Stimulated activated naive CD8-positive, alpha-beta T cell treated with anti-CD3 and anti-CD28 coated beads, Interleukin-15, amount 100 ng/mL, for 72 hours (primary cell): ENCODE measurements at regions not wholly inside any gene's neighbourhood (a gene's known extent, or its start where the extent isn't known, plus 50 kb on each side); places are given as distances from the start of the nearest gene placed in this dataset.
"Not testable (repeated sequence)": the region's sequence is repeated elsewhere in the genome, so short reads cannot be mapped to it uniquely, and the experiment has no call there.

Experiments used
- ATAC-seq: fragments of 150-1000 bp; cut with Tn5 transposase; 2 replicates; pipeline ENCODE4 v1.10.0; 2021; ENCODE audit warnings: mild to moderate bottlenecking, moderate library complexity
- DNase-seq, 2 donors: peaks; one replicate each; pipeline ENCODE4 v3.0.0; 2021 to 2022
- H3K27ac Mint-ChIP-seq, 2 donors: one replicate each; pipeline ENCODE4 v1.8.0; 2022; ENCODE audit warnings: mild to moderate bottlenecking in 2 of 2, mixed read lengths in 2 of 2, moderate library complexity in 2 of 2
- H3K27me3 Mint-ChIP-seq: one replicate; pipeline ENCODE4 v1.8.0; 2022; ENCODE audit warnings: mixed read lengths
- H3K4me1 Mint-ChIP-seq: one replicate; pipeline ENCODE4 v1.8.0; 2022; ENCODE audit warnings: mild to moderate bottlenecking, mixed read lengths
- H3K4me3 Mint-ChIP-seq, 2 donors: one replicate each; pipeline ENCODE4 v1.8.0; 2022; ENCODE audit warnings: mild to moderate bottlenecking in 2 of 2, mixed read lengths in 2 of 2, moderate library complexity in 1 of 2
- H3K9me3 Mint-ChIP-seq, 2 donors: one replicate each; pipeline ENCODE4 v1.8.0; 2022; ENCODE audit warnings: mixed read lengths in 2 of 2

GRCh38 chr15:31501536-31502157 lies 175.0 kb downstream of the KLF13 start:
- H3K27me3 Mint-ChIP-seq = peaks cover 28% of the 10 kb centered on the region
- H3K4me1 Mint-ChIP-seq = peaks cover 16% of the 10 kb centered on the region
- H3K27ac Mint-ChIP-seq = peak overlapping the region in 1 of 2 donors; percentile 52
- H3K4me3 Mint-ChIP-seq = no peak overlapping the region
- H3K9me3 Mint-ChIP-seq = no peaks in the 10 kb centered on the region
- DNase-seq (no peak), ATAC-seq (no peak)

DNA sequence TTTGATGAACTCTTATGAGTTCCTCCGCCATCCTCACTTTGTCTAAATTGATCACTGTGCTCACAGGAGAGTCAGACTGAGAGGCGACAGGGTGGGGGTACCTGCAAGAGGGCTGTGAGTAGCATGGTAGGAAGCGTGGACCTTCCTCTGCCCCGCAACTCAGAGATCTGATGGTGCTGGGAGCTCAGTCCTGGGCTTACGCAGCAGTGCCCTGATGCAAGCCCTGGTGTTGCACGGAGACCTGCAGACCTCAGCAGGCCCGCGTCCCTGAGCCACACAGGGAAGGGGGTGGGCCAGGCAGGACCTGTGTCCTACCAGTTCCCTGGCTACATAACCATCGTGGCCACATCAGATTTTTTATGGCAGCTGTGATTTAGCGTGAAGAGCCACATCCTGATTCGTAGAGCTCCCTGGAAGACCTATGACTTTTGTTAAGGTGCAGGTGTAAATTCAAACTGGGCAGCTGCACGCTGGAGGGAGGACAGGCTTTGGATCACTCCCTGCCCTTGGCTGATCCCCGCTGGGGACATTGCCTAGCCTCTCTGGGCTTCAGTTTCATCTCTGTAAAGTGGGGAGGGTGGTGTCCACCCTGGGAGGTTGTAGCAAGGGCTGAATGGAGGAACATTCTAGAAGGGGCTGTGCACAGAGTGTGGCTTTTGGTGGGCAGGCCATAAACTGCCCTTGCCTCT lies 176.1 kb downstream of the KLF13 start:
- H3K9me3 Mint-ChIP-seq = peaks cover 2% of the 10 kb centered on the region in 2 donors
- no peak overlapping the region for H3K4me3 Mint-ChIP-seq
- H3K27ac Mint-ChIP-seq = no peak overlapping the region
- DNase-seq (no peak), ATAC-seq (no peak)
- peaks cover 38% of the 10 kb centered on the region for H3K27me3 Mint-ChIP-seq
- H3K4me1 Mint-ChIP-seq = peaks cover 27% of the 10 kb centered on the region

- no peak for DNase-seq
- peaks cover 6 to 7% of the 10 kb centered on the region in 2 donors for H3K9me3 Mint-ChIP-seq
- H3K4me3 Mint-ChIP-seq = no peak overlapping the region
- peaks cover 32% of the 10 kb centered on the region for H3K4me1 Mint-ChIP-seq
- H3K27me3 Mint-ChIP-seq = peaks cover 39% of the 10 kb centered on the region
- peak; percentile 42 for ATAC-seq
- H3K27ac Mint-ChIP-seq = no peak overlapping the region
These were observed 176.6 kb downstream of the KLF13 start for GRCh38 chr15:31503256-31503655.

DNA sequence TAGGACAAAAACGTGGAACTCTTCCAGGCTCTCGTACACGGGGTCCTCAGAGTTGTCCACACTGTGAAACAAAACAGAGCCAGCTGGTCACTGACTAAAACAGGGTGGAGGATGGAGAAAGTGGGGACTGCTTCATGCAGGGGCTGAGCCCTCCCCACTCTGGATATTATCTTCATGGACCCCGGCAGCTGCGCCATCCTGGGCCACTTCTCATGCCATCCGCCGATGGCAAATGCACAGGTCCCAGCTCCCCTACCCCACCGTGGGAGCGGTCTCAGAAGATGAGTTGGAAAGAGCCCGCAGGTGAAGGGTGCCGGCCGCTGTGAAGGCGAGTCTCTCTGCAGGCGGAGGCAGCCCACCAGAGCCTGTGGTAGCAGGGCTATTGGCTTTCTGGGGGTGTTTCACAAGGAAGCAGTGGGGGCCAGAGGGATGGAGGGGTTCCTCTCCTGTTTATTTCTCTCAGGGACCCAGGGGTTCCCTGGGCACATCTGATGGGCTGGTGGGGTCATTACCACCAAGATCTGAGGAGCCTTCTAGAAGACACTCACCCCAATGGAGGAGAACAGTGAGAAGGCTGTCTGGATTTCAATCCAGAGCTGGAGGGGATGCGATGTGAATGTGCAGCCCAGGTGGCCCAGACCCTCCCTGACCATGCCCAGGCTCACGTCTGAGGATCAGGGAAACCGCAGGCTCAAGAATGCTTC lies 177.3 kb downstream of the KLF13 start:
- peaks cover 6 to 7% of the 10 kb centered on the region in 2 donors for H3K9me3 Mint-ChIP-seq
- H3K27me3 Mint-ChIP-seq = peaks cover 39% of the 10 kb centered on the region
- no peak overlapping the region for H3K4me3 Mint-ChIP-seq
- no peak overlapping the region for H3K27ac Mint-ChIP-seq
- peaks cover 33% of the 10 kb centered on the region for H3K4me1 Mint-ChIP-seq
- peak; percentile 23 for ATAC-seq
- no peak for DNase-seq

DNA sequence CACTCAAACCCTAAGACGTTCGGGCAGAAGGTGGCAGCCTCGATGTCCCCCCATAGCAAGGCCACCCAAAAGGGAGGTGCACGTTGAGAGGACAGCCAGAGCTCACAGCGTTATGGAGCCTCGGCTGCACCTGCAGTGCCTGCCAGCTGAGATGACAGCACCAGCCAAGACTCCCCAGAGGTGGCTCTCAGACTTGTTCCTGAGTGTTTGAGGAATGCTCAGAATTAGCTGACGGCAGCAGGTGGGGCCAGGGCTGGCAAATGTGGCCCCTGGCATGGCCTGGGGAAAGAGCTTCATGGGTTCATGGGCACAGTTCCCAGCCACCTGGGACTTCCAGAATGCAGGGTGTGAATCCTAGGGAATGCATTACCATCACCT lies 177.8 kb downstream of the KLF13 start:
- H3K27me3 Mint-ChIP-seq = peaks cover 39% of the 10 kb centered on the region
- H3K4me1 Mint-ChIP-seq = peaks cover 33% of the 10 kb centered on the region
- ATAC-seq = no peak
- no peak overlapping the region for H3K4me3 Mint-ChIP-seq
- no peak for DNase-seq
- H3K27ac Mint-ChIP-seq = no peak overlapping the region
- peaks cover 6 to 7% of the 10 kb centered on the region in 2 donors for H3K9me3 Mint-ChIP-seq

- ATAC-seq, H3K27ac Mint-ChIP-seq, H3K9me3 Mint-ChIP-seq, H3K4me3 Mint-ChIP-seq, DNase-seq: not testable (repeated sequence)
- H3K27me3 Mint-ChIP-seq = peaks cover 36% of the 10 kb centered on the region
- peaks cover 32% of the 10 kb centered on the region for H3K4me1 Mint-ChIP-seq
These were observed 180.9 kb downstream of the KLF13 start for GRCh38 chr15:31507573-31507972.

- no peak for ATAC-seq
- Mint-ChIP-seq H3K9me3 (peaks cover 6 to 7% of the 10 kb centered on the region in 2 donors), H3K27ac (peak overlapping the region in 1 of 2 donors; percentile 54)
These were observed 182.0 kb downstream of the KLF13 start for GRCh38 chr15:31508656-31509055.

GRCh38 chr15:31510057-31510456 lies 183.4 kb downstream of the KLF13 start:
- DNase-seq = no peak
- Mint-ChIP-seq H3K4me3 (no peak overlapping the region), H3K27ac (no peak overlapping the region), H3K27me3 (peaks cover 45% of the 10 kb centered on the region), H3K4me1 (peaks cover 49% of the 10 kb centered on the region), H3K9me3 (peaks cover 6 to 7% of the 10 kb centered on the region in 2 donors)
- ATAC-seq = no peak

More at GRCh38 chr15:31508656-31509055, 182.0 kb downstream of the KLF13 start:
- no peak for DNase-seq
- H3K4me3 Mint-ChIP-seq = no peak overlapping the region
- H3K4me1 Mint-ChIP-seq = peaks cover 43% of the 10 kb centered on the region
- H3K27me3 Mint-ChIP-seq = peaks cover 37% of the 10 kb centered on the region

DNA sequence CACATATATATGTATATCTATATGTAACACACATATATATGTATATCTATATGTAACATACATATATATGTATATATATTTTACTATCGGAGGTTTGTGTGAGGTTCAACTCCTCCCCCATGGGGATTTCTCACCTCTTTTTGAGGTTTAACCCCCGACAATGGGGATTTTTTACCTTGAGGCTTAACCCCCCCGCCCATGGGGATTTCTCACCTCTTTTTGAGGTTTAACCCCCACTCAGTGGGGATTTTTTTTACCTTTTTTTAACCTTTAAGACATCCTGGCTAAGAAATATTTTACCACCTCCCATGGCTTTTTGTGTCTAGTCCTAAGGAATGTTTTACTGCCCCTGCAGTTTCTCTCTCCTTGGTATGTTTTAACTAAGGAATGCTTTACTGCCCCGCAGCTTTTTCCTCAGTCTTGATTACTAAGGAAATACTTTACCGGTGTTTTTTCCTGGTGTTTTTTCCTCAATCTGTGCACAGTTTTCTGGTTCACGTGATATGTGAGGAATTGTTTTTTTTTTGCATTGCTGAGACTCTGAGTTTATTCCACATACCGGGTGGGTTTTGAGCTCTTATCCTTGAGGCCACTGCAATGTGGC lies 185.2 kb downstream of the KLF13 start:
- H3K4me1 Mint-ChIP-seq = peaks cover 46% of the 10 kb centered on the region
- ATAC-seq = peak; percentile 85

DNA sequence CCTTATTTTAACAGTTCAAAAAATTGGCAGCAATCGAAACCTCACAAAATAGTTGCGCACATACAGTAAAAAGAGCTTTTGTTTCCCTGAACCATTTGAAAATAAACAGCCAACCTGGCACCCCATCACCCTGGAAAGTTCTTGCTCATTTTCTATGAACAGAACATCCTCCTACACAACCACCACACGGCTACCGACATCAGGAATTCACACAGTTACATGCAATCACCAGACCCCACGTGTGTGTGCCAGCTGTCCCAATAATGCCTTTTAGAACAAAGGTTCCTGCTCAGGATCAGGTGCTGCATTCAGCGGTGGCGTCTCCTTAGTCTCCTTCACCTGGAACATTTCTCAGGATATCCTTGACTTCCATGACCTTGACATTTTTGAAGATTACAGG lies 186.5 kb downstream of the KLF13 start:
- Mint-ChIP-seq H3K27ac (no peak overlapping the region), H3K27me3 (peaks cover 58% of the 10 kb centered on the region), H3K9me3 (peaks cover 4 to 10% of the 10 kb centered on the region in 2 donors), H3K4me1 (peaks cover 33% of the 10 kb centered on the region), H3K4me3 (no peak overlapping the region)
- no peak for ATAC-seq
- DNase-seq = no peak

More for the DNA sequence above, 185.2 kb downstream of the KLF13 start:
- H3K4me3 Mint-ChIP-seq = peak overlapping the region; percentile 61 to 62
- DNase-seq = peak; percentile 59 to 76
- no peak overlapping the region for H3K27ac Mint-ChIP-seq
- peaks cover 10 to 17% of the 10 kb centered on the region in 2 donors for H3K9me3 Mint-ChIP-seq
- H3K27me3 Mint-ChIP-seq = peaks cover 57% of the 10 kb centered on the region

DNA sequence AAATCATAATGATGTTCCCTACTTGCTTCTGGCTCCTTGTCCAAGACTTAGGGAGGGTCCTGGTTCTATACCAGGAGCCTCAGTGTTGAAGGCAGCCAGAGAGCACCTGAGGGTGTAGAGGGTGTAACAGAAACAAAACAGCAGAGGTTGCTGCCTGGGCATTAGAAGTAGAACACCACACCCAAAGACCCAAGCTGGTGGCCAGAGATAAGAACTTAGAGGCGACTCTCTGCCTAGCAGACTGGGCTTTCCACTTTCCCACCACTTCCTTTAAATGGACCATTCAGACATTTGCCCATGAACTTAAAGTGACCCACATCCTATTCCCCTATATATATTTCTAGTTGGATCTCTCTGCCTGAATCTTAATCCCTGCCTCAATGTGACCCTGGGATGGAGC lies 189.8 kb downstream of the KLF13 start:
- DNase-seq = no peak
- H3K9me3 Mint-ChIP-seq = peaks cover 4 to 10% of the 10 kb centered on the region in 2 donors
- H3K27ac Mint-ChIP-seq = peak overlapping the region in 1 of 2 donors; percentile 20
- H3K4me1 Mint-ChIP-seq = peaks cover 25% of the 10 kb centered on the region
- H3K27me3 Mint-ChIP-seq = peaks cover 65% of the 10 kb centered on the region
- H3K4me3 Mint-ChIP-seq = no peak overlapping the region
- no peak for ATAC-seq

- H3K4me3 Mint-ChIP-seq = no peak overlapping the region
- peak overlapping the region in 1 of 2 donors; percentile 20 for H3K27ac Mint-ChIP-seq
- ATAC-seq (no peak), DNase-seq (no peak)
- peaks cover 24% of the 10 kb centered on the region for H3K4me1 Mint-ChIP-seq
- peaks cover 4 to 10% of the 10 kb centered on the region in 2 donors for H3K9me3 Mint-ChIP-seq
- peaks cover 65% of the 10 kb centered on the region for H3K27me3 Mint-ChIP-seq
These were observed 190.2 kb downstream of the KLF13 start for GRCh38 chr15:31516874-31517273.

GRCh38 chr15:31517711-31518110 lies 191.1 kb downstream of the KLF13 start:
- Mint-ChIP-seq H3K9me3 (peaks cover 4 to 10% of the 10 kb centered on the region in 2 donors), H3K4me3 (no peak overlapping the region), H3K27ac (no peak overlapping the region), H3K27me3 (peaks cover 63% of the 10 kb centered on the region), H3K4me1 (peaks cover 16% of the 10 kb centered on the region)
- ATAC-seq (no peak), DNase-seq (no peak)

- no peak for DNase-seq
- no peaks in the 10 kb centered on the region for H3K4me1 Mint-ChIP-seq
- no peaks in the 10 kb centered on the region for H3K9me3 Mint-ChIP-seq
- peaks cover 28% of the 10 kb centered on the region for H3K27me3 Mint-ChIP-seq
- H3K27ac Mint-ChIP-seq = no peak overlapping the region
- no peak for ATAC-seq
- no peak overlapping the region for H3K4me3 Mint-ChIP-seq
These were observed 195.4 kb downstream of the KLF13 start for GRCh38 chr15:31522028-31522427.

DNA sequence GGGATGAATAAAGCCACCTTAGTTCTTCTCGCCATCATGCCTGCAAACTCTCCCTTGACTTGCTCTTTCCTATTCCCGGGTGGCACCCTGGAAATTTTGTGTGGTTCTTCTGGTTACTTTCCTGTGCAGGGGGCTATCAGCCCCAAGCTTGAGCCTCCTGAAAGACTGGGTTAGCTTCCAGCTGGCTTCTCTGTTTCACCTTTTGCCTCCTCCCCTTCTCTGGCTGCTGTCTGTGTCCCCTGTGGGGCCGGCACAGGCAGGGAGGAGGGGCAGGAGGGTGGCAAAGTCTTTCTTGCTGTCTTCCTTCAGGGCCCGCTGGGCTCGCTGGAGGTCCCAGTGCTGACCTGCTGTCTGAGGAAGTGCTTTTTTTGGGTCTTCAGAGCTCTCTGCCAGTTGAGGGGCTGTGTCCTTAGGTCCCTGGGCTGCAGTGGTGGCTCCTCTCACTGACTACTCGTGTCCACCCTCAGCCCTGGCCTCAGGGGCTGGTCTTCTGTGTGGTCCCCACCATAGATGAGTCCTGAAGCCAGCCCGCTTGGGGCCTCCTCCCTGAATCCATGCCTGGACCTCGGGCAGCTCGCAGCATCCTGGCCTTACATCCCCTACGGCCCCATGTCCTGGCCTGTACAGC lies 196.5 kb downstream of the KLF13 start:
- ATAC-seq = no peak
- Mint-ChIP-seq H3K27ac (peak overlapping the region in 1 of 2 donors; percentile 93), H3K27me3 (peaks cover 19% of the 10 kb centered on the region), H3K9me3 (no peaks in the 10 kb centered on the region), H3K4me3 (no peak overlapping the region), H3K4me1 (no peaks in the 10 kb centered on the region)
- DNase-seq = no peak
